ENCODE measurements at regions not wholly inside any gene's neighbourhood (a gene's known extent, or its start where the extent isn't known, plus 50 kb on each side); places are given as distances from the start of the nearest gene placed in this dataset.

- no peaks in the 10 kb centered on the region for H4K20me1 ChIP-seq (ENCODE audit: low read depth, low read length)
- H3K27ac ChIP-seq (ENCODE audit: low read depth, low read length): no peak overlapping the region
- H3K27me3 ChIP-seq (ENCODE audit: low read length): no peaks in the 10 kb centered on the region
- H3K4me3 ChIP-seq (ENCODE audit: insufficient read depth, low read length, poor library complexity, severe bottlenecking): no peak overlapping the region
- H3K4me2 ChIP-seq (ENCODE audit: low read depth, low read length, poor library complexity, severe bottlenecking): no peak overlapping the region
- H3K9ac ChIP-seq (ENCODE audit: low read length): no peak overlapping the region
- no peak for TF ChIP-seq CTCF (IDR thresholded peaks at IDR 0.05; ENCODE audit: insufficient read depth, low read length, poor library complexity, severe bottlenecking)
- no peak for TF ChIP-seq EZH2phosphoT487 (conservative IDR thresholded peaks at IDR 0.05; ENCODE audit: low read length)
- no peaks in the 10 kb centered on the region for H3K79me2 ChIP-seq (ENCODE audit: insufficient read depth, low read length)
- H3K36me3 ChIP-seq (ENCODE audit: low read length): no peaks in the 10 kb centered on the region
- no peaks in the 10 kb centered on the region for H3K9me3 ChIP-seq (ENCODE audit: insufficient read depth, low read length)
- H3F3A ChIP-seq (ENCODE audit: insufficient read depth): no peaks in the 10 kb centered on the region
- no peaks in the 10 kb centered on the region for H3K9me2 ChIP-seq (replicated peaks; ENCODE audit: insufficient read depth, low read length)
- no peak overlapping the region for H2AFZ ChIP-seq (ENCODE audit: low read depth, low read length, severe bottlenecking)
These were observed 205.1 kb downstream of the TEX29 start for GRCh38 chr13:111525320-111526118.

- TF ChIP-seq CTCF (IDR thresholded peaks at IDR 0.05; ENCODE audit: insufficient read depth, low read length, poor library complexity, severe bottlenecking) (no peak), EZH2phosphoT487 (conservative IDR thresholded peaks at IDR 0.05; ENCODE audit: low read length) (no peak)
- Histone ChIP-seq H4K20me1 (ENCODE audit: low read depth, low read length) (no peaks in the 10 kb centered on the region), H3F3A (ENCODE audit: insufficient read depth) (no peaks in the 10 kb centered on the region), H3K36me3 (ENCODE audit: low read length) (no peaks in the 10 kb centered on the region), H3K4me3 (ENCODE audit: insufficient read depth, low read length, poor library complexity, severe bottlenecking) (no peak overlapping the region), H3K9me2 (replicated peaks; ENCODE audit: insufficient read depth, low read length) (no peaks in the 10 kb centered on the region), H3K9me3 (ENCODE audit: insufficient read depth, low read length) (no peaks in the 10 kb centered on the region), H3K9ac (ENCODE audit: low read length) (no peak overlapping the region), H3K4me2 (ENCODE audit: low read depth, low read length, poor library complexity, severe bottlenecking) (no peak overlapping the region), H3K79me2 (ENCODE audit: insufficient read depth, low read length) (no peaks in the 10 kb centered on the region), H3K27me3 (ENCODE audit: low read length) (no peaks in the 10 kb centered on the region), H2AFZ (ENCODE audit: low read depth, low read length, severe bottlenecking) (no peak overlapping the region), H3K27ac (ENCODE audit: low read depth, low read length) (no peak overlapping the region)
These were observed 206.5 kb downstream of the TEX29 start for GRCh38 chr13:111526922-111527321.

GRCh38 chr13:111527614-111528229 is 207.3 kb downstream of the TEX29 start:
- H2AFZ ChIP-seq (ENCODE audit: low read depth, low read length, severe bottlenecking): no peak overlapping the region
- H3K27me3 ChIP-seq (ENCODE audit: low read length): no peaks in the 10 kb centered on the region
- H3F3A ChIP-seq (ENCODE audit: insufficient read depth): no peaks in the 10 kb centered on the region
- no peak overlapping the region for H3K4me3 ChIP-seq (ENCODE audit: insufficient read depth, low read length, poor library complexity, severe bottlenecking)
- no peaks in the 10 kb centered on the region for H3K9me3 ChIP-seq (ENCODE audit: insufficient read depth, low read length)
- H3K27ac ChIP-seq (ENCODE audit: low read depth, low read length): no peak overlapping the region
- no peaks in the 10 kb centered on the region for H3K79me2 ChIP-seq (ENCODE audit: insufficient read depth, low read length)
- H3K9ac ChIP-seq (ENCODE audit: low read length): no peak overlapping the region
- no peaks in the 10 kb centered on the region for H3K9me2 ChIP-seq (replicated peaks; ENCODE audit: insufficient read depth, low read length)
- no peak for TF ChIP-seq EZH2phosphoT487 (conservative IDR thresholded peaks at IDR 0.05; ENCODE audit: low read length)
- TF ChIP-seq CTCF (IDR thresholded peaks at IDR 0.05; ENCODE audit: insufficient read depth, low read length, poor library complexity, severe bottlenecking): no peak
- no peaks in the 10 kb centered on the region for H4K20me1 ChIP-seq (ENCODE audit: low read depth, low read length)
- no peaks in the 10 kb centered on the region for H3K36me3 ChIP-seq (ENCODE audit: low read length)
- H3K4me2 ChIP-seq (ENCODE audit: low read depth, low read length, poor library complexity, severe bottlenecking): no peak overlapping the region
